ENCODE measurements at regions not wholly inside any gene's neighbourhood (a gene's known extent, or its start where the extent isn't known, plus 50 kb on each side); places are given as distances from the start of the nearest gene placed in this dataset.

DNA sequence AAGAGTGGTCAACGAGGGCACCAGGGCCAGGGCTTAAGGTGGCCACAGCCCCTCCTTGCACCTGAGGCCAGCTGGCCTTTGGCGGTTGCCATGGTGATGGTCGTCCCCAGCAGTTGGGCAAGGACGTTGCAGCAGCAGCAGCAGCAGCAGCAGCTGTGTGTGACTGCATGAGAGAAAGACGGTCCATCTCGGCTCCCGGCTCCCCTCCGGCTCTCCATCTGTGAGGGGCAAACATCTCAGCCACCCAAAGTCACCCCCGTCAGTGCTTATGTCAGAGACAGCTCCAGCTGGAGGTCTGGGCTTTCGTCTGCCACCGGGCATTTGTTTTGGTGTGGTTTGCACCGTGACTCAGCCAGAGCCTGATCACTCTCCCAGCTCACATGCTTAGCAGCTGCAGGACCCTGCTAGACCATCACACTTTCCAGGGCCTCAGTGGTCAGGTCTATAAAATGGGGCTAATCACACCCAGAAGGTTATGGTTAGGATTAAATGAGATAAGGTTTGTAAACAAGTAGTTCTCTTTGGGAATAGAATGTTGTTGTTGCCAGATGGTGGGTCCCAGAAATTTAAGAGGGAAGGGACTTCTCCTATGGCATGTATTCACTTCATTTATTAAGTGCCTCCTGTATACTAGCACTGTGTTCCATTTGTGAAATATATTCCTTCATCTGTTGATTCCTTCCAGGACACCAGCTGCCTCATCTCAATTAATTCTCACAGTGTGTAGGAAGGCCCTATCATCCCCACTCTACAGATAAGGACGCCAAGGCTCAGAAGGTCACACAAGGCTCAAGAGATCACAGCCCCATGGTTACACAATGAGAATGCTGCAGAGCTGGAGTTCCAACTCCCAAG lies 212.6 kb upstream of the LHX5 start:
- peak; percentile 23 for DNase-seq

DNA sequence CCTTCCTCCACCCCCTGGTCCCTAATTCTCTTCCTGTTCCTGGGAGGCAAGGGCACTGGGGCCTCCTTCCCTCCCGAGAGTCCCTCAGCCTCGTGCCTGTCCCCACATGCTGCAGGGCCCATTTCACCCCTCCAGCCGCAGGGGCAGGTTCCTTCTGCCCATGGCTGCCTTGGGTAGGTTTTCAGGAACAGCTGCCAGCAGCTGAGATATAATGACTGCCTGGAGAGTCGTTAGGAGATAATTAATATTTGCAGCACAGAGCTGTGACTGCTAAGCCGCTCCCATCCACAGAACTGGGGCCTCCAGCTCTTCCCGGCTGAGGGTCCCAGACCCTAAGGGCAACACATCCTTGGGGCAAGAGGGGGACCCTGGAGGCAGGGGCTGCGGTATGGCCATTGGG lies 211.9 kb upstream of the LHX5 start:
- DNase-seq = no peak

DNA sequence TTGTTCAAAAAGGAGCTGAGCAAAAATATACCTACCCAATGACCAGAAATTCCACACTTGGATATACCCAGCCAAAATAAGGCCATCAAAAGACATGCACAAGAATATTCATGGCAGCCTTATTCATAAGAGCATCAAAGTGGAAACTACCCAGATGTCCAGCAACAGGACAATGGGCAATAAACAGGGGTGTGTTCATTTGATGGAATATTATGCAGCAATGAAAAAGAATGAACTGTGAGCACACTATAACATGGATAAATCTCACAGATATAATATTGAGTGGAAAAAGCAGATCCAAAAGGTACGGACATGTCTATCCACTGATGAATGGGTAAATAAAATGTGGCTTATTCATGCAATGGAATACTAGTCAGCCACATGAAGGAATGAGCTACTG lies 209.2 kb upstream of the LHX5 start:
- DNase-seq = no peak

DNA sequence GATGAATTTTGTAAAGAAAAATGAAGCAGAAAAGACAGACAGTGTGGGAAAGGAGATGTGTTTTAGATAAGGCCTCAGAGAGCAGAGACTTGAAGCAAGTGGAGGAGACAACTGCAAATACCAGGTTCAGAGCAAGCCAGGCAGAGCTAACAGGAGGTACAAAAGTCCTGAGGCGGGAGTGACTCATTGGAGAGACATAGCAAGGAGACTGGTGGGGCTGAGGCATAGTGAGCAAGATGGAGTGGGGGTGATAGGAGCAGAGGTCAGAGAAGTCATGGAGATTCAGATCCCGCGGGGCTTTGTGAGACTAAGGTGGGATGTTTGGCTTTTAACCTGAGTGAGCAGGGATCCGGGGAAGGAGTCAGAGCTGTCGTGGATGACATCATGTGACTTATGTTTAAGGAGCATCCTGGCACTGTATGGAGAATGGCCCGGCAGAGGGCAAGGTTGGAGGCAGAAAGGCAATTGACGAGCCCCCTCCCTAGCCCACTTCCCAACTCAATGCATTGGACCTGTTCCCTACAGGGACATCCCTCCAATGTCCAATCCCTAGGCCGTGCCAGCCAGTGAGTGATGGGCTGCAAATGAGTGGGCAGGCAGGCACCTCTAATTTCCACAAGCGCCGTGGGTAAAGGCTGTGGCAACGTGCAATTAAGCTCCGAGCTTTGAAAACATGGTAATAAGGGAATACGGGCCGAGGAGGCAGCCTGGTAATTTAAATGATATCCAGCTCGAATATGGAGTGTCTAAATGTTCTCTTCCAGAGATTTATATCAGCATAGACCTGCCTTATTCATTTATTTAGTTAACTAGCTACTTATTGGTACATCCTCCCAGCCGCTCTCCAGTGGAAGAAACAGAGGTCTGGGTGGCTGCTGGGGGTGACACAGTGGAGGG lies 206.8 kb upstream of the LHX5 start:
- no peak for DNase-seq

DNA sequence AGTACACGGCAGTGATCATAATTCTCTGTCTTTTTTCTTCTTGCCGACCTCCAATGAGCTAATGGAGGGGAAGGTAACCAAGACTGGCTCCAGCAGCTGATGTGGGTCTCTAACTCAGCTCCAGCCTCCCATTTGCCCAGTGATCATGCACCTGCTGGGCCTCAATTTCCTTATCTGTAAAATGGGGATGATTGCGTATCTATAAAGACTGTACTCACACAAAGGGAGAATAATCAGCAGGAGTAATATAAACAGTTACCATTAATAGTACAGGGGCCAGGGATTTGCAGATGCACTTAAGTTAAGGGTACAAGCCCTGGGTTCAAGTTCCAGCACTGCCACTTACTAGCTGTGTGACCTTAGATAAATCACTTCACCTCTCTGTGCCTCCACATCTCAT lies 204.9 kb upstream of the LHX5 start:
- DNase-seq = no peak

DNA sequence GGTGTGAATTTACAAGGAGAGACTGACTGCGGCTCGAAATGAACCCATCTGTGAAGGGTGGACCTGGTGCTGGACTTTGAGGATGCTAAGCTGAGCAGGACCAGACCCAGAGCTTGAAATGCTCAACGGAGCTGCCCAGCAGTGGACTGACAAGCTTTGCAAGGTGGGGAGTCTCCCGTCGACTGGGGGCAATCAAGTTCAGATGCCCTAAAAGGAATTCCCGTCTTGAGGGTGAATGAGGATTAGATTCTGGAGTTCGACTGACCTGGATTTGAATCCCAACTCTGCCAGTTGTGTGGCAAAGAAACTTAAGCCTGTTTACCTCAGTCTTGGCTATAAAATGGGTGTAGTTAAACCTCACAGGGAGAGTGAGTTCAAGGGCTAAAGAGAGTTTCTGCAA lies 204.4 kb upstream of the LHX5 start:
- DNase-seq = no peak

DNA sequence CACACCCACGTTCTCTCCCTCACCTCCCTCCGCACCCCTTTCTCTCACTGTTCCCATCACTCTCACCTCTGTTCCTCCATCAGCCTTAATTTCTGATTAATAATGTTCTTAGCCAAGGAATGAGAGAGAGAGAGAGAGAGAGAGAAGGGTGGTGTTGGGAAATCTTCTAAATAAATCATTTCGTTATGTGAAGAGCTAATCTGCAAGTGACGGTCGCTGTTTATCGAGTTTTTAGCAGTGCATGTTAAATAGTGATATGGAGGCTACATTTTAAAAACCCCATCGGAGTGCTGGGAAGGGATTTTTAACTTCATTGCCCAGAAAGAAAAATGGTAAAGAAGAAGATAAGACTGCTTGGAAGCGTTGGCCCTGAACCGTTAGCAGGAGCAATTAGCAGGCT lies 203.3 kb upstream of the LHX5 start:
- no peak for DNase-seq

DNA sequence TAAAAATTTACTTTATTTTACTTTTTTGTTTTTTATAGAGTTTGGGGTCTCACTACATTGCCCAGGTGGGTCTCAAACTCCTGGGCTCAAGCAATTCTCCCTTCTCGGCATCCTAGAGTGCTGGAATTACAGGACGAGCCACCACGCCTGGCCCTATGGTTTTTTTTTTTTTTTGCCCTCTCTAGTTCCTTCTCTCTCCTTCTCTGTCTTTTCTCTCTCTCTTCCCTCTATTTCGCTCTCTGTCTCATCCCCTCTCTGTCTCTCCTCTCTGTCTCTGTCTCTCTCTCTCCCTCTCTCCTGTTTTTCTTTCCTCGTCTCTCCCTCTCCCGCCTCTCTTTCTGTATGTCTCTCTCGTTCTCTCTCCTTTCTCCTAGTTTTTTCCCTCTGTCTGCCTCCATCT lies 202.6 kb upstream of the LHX5 start:
- DNase-seq = no peak

DNA sequence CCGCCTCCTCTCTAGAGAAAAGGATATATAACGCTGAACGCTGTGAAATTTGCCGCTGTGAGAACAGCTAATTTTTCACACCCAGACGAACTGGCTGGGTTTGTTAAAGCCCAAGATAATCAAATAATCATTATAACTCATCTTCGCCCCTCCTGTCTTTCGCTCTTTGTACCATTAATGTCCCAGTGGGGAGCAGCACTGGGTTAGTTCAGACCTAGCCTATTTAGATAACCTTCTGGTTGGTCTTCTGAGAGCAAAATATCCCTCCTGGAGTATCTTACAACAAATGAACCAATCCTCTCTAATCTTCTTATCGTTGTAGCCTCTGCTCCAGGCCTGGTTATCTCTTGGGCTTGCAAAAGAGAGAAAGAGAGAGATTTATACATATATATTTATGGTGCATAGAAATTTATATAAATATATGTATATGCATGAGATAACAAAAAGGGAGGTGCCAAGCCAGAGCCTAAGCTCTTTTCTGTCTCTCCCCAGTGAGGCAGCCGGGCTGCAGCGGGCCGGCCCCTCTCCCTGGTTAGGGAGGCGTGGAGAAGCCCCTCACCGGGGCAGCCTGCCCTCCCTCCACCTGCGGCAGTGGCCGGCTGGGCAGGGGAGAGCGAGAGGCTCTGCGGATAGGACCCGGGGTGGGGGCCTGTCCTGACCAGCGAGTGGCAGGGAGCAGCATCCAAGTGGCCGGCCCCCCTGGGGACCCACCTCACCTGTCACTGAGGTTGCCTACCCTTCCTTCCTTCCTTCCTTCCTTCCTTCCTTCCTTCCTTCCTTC lies 202.0 kb upstream of the LHX5 start:
- no peak for DNase-seq

DNA sequence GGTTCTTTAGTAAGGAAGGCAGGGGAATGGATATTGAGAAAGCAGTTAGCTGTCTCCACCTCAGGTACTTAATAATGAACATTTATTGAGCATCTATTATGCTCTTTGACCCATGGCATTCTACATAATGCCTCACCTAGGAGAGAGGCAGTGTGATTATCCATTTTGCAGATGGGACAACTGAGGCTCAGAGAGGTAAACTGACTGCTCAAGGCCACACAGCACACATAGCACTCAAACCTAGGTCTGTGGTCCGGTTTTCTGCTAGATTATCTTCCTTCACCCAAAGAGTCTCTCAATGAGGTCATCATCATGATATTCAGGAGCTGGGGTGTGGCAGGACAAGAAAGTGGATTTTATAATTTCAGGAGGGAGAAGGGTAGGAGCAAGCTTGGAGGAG lies 199.1 kb upstream of the LHX5 start:
- no peak for DNase-seq

DNA sequence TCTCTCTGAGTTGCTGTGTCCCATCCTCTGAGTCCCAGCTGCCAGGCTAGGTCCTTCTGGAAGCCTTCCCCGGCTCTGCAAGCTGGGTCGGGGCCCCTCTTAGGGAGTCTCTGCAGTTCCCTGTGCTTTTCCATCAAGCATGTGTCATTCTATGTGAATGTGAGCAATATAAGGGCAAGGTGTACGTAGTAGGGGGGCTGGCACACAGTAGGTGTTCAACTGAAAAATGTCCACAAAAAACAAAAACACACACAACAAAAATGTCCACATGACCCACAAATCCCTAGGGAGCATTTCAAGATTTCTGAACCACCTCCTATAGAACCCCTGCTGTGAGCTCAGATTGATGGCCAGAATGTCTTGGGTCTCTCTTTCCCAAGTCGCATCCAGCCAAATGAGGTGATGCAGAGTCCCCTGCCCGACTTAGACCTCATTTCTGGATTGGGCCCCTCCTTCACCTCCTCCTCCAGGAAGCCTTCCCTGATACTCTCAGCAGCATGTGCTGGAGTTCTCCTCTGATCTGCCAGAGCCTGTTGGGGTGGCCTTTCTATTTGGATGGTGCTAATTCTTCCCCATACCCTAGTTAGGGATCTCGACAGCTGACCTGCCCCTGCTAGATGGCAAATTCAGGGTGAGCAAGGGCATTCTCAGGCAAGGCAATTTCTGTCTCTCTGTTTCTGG lies 196.1 kb upstream of the LHX5 start:
- no peak for DNase-seq

DNA sequence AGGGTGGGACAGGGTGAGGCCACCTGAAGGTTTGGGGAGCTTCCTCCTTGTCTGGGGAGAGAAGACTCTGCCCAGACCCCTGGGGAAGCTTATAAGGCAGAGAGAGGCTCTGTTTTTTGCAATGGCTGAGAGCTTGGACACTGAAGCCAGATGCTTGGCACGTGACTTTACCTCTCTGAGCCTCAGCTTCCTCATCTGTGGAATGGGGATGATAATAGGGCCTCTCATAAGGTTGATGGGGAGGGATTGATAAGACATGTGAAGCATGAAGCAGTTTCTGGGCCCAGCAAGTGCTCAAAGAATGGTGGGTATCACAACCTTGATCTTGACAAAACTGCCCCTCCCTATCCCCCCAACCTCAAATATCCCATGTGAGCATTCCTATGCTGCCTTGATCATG lies 195.4 kb upstream of the LHX5 start:
- no peak for DNase-seq

DNA sequence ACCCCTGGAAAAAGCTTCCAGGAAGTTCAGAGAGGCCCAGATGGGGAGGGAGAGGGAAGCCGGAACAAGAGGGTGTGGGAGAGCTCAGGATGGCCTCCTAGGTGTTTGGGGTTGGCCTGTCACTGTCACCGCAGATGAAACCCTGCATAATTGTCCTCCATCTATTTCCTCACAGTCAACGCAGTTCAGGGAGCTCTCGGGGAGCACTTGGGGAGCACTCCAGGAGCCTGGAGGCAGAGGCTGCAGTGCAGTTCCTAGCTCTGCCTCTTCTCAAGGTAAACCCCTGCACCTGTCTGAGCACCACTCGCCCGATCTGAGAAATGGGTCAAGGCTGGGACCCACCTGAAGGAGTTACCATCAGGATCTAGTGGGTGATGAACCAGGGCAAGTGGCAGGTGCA lies 194.6 kb upstream of the LHX5 start:
- DNase-seq = no peak

DNA sequence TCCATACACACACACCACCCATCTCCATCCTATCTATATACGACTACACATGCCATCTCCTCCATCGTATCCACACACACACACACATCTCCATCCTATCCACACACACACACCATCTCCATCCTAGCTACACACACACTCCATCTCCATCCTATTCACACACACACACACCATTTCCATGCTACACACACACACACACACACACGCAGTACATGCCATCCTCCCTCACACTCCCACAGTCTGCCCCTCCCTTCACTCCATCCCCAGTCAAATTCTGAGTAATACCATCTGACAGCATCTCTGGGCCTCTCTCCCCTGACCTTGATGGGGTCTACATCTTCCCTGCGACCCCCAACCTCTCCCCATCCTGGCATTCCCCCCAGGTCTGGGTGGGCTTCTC lies 193.8 kb upstream of the LHX5 start:
- no peak for DNase-seq

DNA sequence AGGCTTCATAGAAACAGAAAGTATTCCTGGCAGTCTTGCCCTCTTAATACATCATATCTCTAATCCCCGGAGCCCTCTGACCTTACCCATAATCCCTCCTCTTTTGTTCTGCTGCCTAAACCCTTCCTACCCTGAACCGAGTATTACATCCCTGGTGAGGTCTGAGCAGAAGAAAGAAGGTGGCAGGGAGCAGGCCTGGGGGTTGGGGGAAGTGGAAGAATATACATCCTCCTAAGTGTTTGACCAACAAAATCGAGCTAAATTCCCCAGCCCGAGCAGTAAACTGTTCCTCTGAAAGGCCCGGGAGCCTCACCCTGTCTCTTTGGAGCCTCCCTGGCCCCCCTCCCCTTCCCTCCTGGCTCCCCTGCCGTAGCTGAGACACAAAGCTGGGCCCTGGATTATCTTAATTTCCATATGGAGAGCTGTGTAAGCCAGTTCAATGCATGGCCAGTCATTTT lies 192.6 kb upstream of the LHX5 start:
- DNase-seq = peak; percentile 29

DNA sequence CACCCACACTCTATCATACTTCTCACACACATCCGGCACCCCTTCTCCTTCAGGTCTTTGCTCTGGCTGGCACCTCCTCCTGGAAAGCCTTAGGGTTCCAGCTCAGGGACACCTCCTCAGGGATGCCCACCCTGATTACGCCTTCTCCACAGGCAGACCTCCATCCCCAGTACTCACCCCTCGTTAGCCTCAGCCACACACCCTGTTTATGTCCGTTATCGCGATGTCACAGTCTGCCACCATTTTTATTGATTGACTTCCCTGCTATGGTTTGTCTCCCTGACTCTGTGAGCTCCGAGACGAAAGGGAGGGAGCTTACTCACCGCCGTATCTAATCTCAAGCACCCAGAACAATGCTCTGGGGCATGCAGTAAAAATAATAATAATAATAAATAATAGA lies 191.7 kb upstream of the LHX5 start:
- no peak for DNase-seq

DNA sequence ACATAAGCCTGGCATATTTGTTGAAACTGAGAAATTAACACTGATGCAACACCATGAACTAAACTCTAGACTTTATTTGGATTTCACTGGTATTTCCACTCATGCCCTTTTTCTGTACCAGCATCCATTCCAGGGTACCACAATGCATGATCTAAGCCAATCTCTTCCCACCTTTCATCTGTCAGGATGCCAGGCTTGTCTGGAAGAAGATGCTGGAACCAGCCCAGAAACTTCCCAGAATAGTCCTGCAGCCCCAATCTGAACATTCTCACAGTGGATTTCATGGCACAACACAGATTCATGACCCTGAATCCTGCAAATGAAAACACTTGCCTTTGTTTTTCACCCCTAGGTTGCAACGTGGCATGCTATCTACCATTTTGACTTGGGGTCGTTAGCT lies 189.3 kb upstream of the LHX5 start:
- no peak for DNase-seq

DNA sequence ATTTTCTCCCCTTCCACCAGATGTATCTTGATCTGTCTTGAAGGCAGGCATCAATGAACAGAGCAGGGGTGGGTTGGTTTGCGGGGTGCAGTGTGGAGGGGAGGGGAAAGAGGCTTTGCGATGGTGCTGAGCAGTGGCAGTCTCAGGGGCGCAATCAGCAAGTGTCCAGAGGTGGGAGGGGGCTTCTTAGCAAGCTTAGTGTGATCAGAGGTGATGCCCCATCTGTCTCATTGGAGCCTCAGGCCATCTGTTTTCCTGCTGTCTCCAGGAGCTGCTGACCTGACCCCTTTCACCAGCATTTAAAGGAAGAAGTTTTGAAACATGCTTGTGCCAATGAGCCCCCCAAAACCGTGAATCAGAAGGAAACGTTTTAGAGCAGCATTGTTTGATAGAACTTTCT lies 187.7 kb upstream of the LHX5 start:
- no peak for DNase-seq

DNA sequence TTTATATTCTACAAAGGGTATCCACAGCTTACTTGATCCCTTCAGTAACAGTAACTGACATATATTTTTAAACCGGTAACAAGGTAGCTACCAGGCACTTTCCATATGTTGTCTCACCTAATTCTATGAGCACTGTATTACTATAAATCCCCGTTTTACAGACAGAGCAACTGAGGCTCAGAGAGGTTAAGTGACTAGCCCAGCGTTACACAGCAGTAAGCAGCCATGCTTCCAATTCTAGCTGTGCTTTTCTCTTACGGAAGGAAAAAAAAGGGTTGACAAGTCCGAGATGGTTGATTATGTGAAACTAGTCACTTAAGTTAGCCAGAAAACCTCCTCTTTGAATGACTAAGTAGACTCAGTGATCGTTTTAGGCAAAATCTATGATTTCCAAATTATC lies 187.3 kb upstream of the LHX5 start:
- no peak for DNase-seq

DNA sequence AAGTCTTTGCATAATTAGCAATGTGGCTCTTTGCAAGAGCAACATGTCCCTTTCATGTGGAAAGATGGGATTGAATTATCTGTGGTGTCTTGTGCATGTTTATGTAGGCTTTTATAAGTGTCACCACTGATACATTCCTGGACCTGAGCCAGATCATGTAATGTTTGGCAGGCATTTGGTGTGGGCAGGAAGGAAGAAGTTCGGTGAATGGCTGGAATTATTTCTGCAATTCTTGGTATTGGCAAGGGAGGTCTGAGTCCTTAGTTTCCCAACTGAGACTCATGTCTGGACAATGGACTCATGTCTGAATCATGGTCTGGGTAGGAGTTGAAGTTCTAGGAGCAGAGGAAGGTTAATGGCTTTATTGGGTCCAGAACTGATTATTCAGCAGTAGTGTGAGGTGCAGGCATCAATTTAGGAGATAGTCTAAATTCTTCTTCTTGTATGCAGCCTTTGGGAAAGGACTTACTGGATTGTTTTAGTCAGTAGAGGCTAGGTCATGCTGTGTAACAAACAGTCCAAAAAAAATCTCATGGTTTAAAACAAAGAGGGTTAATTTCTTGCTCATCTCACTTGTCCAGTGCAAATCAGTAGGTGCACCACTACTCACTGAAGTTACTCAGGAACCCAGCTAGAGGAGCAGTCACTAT lies 186.5 kb upstream of the LHX5 start:
- DNase-seq = no peak

DNA sequence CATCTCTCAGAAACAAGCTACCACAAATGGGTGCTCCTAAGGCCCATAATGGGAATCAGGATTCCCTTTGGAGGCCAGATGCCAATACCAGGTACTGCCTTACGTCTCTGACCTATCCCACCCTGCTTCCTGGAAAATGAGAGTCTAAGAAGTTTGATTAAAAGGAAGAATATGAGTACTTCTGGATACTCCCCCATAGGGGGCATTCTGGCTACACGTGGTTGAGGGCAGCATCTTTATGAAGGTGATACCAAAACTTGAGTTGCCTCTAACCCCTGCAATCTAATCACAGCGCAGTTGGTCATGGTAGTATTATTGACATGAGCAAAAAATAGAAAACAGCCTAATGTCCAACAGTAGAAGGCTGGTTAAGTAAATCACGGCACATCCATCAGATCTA lies 184.2 kb upstream of the LHX5 start:
- no peak for DNase-seq

DNA sequence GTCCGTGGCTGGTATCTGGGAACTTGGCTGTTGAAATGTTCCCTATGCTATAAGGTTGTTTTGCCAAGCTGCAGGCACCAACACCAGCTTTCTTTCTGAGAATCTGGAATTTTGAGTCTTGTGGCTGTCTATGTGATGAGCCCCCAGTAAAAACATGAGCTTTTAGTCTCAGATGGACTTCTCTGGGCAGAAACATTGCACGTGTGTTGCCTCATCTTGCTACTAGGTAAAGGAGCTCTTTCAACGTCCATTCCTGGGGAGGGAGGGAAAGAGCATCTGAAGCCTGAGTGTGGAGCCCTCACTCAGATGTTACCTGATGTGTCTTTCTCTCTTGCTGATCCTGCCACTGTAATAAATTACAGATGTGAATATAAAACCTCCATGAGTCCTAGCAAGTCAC lies 183.8 kb upstream of the LHX5 start:
- no peak for DNase-seq
